Hematopoietic multipotent progenitor cell treated with erythropoietin and hydrocortisone succinate and interleukin-3 and kit ligand, for 4 days (in vitro differentiated cells): ENCODE measurements at regions not wholly inside any gene's neighbourhood (a gene's known extent, or its start where the extent isn't known, plus 50 kb on each side); places are given as distances from the start of the nearest gene placed in this dataset.

Experiments used
- DNase-seq: peaks from one replicate; pipeline ENCODE4 v3.0.0-alpha.2; 2015

DNA sequence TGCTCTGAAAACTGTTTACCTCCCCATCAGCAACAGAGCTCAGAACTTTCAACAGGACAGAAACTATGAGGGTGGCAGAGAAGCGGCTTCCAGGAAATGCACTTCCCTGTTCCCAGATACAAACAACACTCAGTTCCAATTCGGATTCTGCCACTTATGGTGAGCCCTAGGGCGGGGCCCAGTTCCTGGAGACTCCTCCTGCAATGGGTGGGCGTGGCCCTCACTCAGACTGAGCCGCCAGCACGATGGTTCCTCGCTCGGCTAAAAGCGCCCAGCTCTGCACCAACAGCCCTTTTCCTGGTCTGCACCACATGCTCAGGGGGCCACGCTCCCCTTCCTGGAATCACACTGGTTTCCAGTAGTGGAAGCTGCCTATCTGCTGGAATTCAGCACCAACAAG, 314.1 kb downstream of the CTTN start:
- peak; percentile 13 for DNase-seq

GRCh38 chr11:70713086-70713835, 314.9 kb downstream of the CTTN start:
- DNase-seq = no peak

GRCh38 chr11:70713988-70714665, 315.8 kb downstream of the CTTN start:
- peak; percentile 8 for DNase-seq

DNA sequence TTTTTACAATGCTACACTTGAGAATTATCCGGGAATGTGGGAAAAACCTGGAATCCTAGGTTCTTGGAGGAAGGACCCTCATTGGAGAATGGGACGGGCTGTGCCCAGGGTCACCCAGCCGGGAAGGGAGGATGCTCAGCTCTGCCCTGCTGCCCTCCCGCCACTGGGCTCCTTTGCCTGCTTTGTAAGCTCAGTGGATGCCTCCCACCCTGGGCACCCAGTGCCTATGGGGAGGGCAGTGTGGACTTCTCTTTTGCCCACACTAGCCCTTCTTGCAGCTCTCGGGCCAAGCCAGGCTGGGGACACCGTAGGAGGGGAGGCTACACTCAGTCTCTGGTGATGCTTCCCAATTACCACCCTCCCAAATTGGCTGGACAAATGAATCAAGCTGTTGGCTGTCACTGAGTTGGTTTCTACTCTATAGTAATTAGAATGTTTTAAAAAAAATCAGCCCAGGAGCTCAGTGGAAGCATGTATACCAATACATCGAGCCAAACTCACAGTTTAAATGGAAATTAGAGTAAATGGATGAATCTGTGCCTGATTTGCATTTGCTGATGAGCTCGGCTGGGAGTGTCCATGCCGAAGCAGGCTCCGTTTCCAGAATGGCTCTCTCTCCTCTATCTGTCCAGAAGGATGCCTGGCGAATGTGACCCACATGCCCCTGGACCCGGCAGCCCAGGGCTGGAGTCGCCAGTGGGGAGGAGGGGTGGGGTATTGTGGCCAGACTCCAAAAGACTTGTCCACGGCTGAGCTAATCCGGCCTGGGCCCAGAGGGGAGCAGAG, 317.0 kb downstream of the CTTN start:
- DNase-seq = no peak

DNA sequence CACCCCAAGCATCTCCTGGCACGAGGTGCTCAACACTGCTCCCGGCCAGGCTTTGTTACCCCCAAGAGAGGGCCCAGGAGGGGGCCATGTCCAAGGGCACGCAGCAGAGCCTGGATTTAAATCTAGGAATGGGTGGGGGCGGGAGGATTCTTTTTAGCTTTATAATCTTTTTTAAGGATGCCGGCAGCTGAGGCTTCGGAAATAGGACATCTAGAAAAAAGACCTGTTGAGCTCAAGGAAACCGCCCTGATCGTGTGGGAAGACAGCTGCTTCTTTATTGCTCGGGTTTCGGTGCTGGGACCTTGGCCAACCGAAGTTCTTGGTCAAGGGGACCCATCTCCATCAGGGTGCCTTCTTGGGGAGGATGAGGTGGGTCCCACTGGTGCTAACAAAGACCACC, 317.9 kb downstream of the CTTN start:
- DNase-seq = no peak

DNA sequence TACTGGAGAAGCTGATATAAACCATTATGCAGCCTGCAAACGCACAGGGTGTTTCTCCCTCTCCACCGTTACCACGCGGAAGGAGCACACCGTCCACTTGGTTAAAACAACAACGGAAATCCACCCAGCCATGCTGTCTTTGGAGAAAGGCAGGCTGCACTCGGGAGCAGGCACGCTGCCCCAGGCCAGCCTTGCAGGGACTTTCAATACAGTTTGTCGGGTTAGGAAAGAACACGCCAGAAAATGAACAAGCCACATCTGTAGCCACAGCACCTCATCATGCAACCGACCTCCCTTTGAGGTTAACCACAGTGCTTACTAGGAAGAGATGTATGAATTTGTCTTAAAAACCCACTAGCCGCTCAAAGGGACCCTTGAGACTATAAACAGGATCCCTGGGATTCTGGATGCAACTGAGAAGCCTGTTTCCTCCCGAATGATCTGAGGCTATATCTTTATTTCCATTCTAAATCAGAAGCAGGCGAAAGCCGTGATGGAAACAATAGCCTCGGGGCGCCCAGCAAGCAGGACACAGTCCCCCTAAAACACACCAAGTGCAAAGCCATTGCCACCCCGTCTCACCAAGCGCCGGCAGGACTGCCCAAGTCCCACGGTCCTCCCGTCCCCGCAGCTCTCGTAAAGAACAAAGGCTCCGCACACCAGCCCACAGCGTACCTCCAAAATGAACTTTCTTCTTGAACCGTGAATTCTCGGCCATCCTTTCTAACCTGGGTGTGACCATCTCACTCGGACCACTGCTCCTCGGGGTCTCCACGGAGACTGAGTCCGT, 318.9 kb downstream of the CTTN start:
- DNase-seq = peak; percentile 35

GRCh38 chr11:70717936-70718595, 319.7 kb downstream of the CTTN start:
- DNase-seq = no peak

GRCh38 chr11:70719516-70719915, 321.2 kb downstream of the CTTN start:
- no peak for DNase-seq

DNA sequence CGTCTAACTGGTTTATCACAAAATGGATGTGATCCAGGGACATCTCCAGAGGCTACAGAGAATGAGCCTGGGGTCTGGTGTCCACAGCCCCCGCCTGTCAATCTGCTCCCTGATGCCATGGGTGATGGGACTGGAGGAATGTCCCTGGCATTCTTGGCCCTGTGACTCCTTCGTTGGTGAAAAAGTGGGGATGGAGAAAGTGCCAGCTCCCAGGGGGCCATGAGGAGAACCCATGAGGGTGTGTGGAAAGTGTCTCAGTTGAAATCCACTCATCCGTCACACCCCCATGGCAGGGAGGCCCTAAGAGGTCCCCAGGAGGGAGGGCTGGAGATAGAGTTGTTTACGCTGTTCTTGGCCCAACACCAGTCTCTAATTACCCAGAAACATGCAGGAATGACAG, 322.0 kb downstream of the CTTN start:
- no peak for DNase-seq

DNA sequence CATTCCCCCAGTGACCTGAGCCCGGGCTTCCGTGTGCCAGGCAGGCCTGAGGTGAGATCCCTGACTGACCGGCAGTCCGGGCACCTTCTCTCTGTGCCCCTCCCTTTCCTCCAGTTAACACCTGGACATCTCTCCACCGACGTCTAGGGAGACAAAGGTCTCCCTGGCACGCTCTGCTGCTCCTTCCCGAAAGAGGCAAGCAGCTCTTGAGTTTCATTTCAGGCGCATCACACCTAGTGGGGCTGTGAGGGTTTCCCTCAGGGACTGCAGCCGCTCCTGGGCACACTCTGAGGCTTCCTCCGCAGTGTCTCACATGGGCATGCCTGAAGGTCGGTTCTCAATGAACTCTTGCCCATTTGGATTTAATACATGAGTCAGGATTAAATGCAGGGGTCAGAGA, 322.7 kb downstream of the CTTN start:
- no peak for DNase-seq

DNA sequence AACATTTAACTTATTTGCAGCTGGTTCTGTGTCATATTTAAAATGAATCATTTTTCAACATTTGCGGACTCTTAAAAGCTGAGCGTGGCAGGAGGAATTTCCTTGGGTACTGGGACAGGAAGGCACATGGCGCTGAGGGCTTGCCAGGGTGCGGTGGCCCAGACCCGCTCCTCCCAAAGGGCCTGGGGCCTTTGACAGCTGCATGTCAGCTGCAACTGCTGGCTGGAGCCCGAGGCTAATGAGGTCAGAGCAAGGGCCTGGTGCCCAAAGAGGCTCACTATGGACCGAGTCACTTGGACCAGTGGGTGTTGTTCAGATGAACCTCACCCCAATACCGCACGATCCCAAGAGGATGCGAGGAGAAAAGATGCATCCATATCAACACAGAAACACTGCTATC, 326.9 kb downstream of the CTTN start:
- DNase-seq = no peak

DNA sequence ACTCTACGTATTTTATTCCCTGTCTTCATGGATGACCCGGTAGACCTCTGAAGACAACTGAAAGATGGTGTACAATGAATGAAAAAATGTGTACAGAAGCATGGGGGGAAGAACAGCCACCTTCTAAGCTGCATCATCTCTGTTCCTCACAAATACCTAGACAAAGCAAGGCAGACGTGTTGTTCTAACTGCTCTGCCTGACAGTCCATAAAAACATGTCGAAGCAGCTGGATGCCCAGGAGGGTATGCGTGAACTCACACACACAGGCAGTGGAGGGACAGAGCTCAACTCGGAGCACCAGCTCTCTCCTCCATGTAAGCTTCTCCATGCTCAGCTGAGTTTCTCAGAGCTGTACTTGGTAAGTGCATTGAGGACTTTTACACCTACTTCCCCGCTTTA, 327.4 kb downstream of the CTTN start:
- no peak for DNase-seq

DNA sequence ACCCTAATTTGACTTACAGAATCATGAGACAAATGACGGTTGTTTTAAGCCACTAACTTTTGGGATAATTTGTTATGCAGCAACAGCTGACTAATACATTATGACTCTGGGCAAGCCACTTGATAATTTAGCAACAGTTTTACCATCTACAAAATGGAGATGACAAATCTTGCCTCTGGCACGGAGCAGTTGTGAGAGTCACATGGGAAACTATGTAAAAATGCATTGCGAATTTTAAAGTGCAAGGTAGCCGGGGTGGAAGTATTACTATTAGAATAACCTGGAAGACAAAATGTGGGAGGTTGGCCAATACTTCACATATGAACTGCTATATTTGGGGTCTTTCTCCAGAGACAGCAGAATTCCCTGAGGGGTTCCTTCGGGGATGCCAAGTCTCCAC, 328.7 kb downstream of the CTTN start:
- DNase-seq = no peak

GRCh38 chr11:70727899-70728620, 329.7 kb downstream of the CTTN start:
- no peak for DNase-seq

GRCh38 chr11:70729949-70730348, 331.6 kb downstream of the CTTN start:
- DNase-seq = no peak

DNA sequence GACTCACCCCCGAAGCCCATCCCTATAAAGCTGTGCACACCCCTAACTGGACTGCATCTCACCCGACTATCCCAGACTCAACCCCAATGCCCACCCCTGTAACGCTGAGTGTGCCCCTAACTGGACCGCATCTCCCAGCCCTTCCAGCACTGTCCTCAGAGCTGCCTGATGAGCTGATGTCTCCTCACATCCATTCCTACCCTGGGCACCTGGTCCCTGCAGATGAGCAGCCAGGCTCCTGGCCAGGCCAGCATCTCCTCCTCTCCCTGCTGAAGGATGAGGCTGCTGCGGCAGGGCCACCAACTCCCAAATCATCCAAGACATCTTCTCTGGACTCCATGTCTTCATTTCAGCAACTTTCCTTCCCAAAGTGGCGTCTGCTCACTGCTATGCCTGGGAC, 332.1 kb downstream of the CTTN start:
- DNase-seq = no peak

- DNase-seq = no peak
These were observed 333.1 kb downstream of the CTTN start for GRCh38 chr11:70731271-70732022.

GRCh38 chr11:70732023-70732880, 333.9 kb downstream of the CTTN start:
- DNase-seq = no peak

- DNase-seq = no peak
These were observed 334.5 kb downstream of the CTTN start for GRCh38 chr11:70732881-70733196.
